IPS-15b (cell line): ENCODE measurements at regions not wholly inside any gene's neighbourhood (a gene's known extent, or its start where the extent isn't known, plus 50 kb on each side); places are given as distances from the start of the nearest gene placed in this dataset.

Experiments
- H3K27me3 ChIP-seq: one replicate; pipeline ENCODE4 v1.6.1; 2013; ENCODE audit warnings: low read length; ENCODE audit not compliant: control insufficient read depth, insufficient read depth
- H3K36me3 ChIP-seq: one replicate; pipeline ENCODE4 v1.6.1; 2013; ENCODE audit warnings: low read length; ENCODE audit not compliant: control insufficient read depth, insufficient read depth
- H3K4me1 ChIP-seq: one replicate; pipeline ENCODE4 v1.6.1; 2013; ENCODE audit warnings: mild to moderate bottlenecking, low read length; ENCODE audit not compliant: control insufficient read depth, insufficient read depth
- H3K4me3 ChIP-seq: one replicate; pipeline ENCODE4 v1.5.1; 2013; ENCODE audit warnings: low read depth, low read length
- H3K9ac ChIP-seq: one replicate; pipeline ENCODE4 v1.6.1; 2013; ENCODE audit warnings: low read depth, mild to moderate bottlenecking, low read length
- H3K9me3 ChIP-seq: one replicate; pipeline ENCODE4 v1.6.1; 2013; ENCODE audit warnings: mild to moderate bottlenecking, low read length; ENCODE audit not compliant: control insufficient read depth, insufficient read depth

- Histone ChIP-seq H3K9me3 (no peaks in the 10 kb centered on the region), H3K9ac (no peak overlapping the region), H3K36me3 (no peaks in the 10 kb centered on the region), H3K4me3 (no peak overlapping the region), H3K27me3 (no peaks in the 10 kb centered on the region), H3K4me1 (peaks cover 3% of the 10 kb centered on the region)
Observed at GRCh38 chr15:81950841-81951414, 94.9 kb downstream of the MEX3B start.

GRCh38 chr15:81948751-81949150 is 97.1 kb downstream of the MEX3B start:
- Histone ChIP-seq H3K9me3 (no peaks in the 10 kb centered on the region), H3K4me1 (peaks cover 3% of the 10 kb centered on the region), H3K4me3 (no peak overlapping the region), H3K36me3 (no peaks in the 10 kb centered on the region), H3K9ac (no peak overlapping the region), H3K27me3 (no peaks in the 10 kb centered on the region)

- Histone ChIP-seq H3K9ac (no peak overlapping the region), H3K9me3 (no peaks in the 10 kb centered on the region), H3K4me3 (no peak overlapping the region), H3K36me3 (no peaks in the 10 kb centered on the region), H3K27me3 (no peaks in the 10 kb centered on the region), H3K4me1 (peaks cover 3% of the 10 kb centered on the region)
Observed at GRCh38 chr15:81948222-81948621, 97.6 kb downstream of the MEX3B start.

- no peak overlapping the region for H3K4me3 ChIP-seq
- no peaks in the 10 kb centered on the region for H3K9me3 ChIP-seq
- H3K36me3 ChIP-seq: no peaks in the 10 kb centered on the region
- no peak overlapping the region for H3K9ac ChIP-seq
- peaks cover 3% of the 10 kb centered on the region for H3K4me1 ChIP-seq
- H3K27me3 ChIP-seq: no peaks in the 10 kb centered on the region
Observed at GRCh38 chr15:81947548-81947947, 98.3 kb downstream of the MEX3B start.

- Histone ChIP-seq H3K4me1 (no peaks in the 10 kb centered on the region), H3K9me3 (no peaks in the 10 kb centered on the region), H3K9ac (no peak overlapping the region), H3K27me3 (no peaks in the 10 kb centered on the region), H3K36me3 (no peaks in the 10 kb centered on the region), H3K4me3 (no peak overlapping the region)
Observed at GRCh38 chr15:81945014-81945615, 100.7 kb downstream of the MEX3B start.

GRCh38 chr15:81942655-81943195 is 103.1 kb downstream of the MEX3B start:
- Histone ChIP-seq H3K9ac (no peak overlapping the region), H3K9me3 (no peaks in the 10 kb centered on the region), H3K36me3 (no peaks in the 10 kb centered on the region), H3K4me1 (no peaks in the 10 kb centered on the region), H3K4me3 (no peak overlapping the region), H3K27me3 (no peaks in the 10 kb centered on the region)

- no peaks in the 10 kb centered on the region for H3K9me3 ChIP-seq
- no peaks in the 10 kb centered on the region for H3K36me3 ChIP-seq
- no peaks in the 10 kb centered on the region for H3K4me1 ChIP-seq
- H3K27me3 ChIP-seq: no peaks in the 10 kb centered on the region
- no peak overlapping the region for H3K9ac ChIP-seq
- no peak overlapping the region for H3K4me3 ChIP-seq
Observed at GRCh38 chr15:81942157-81942556, 103.7 kb downstream of the MEX3B start.

GRCh38 chr15:81941479-81941878 is 104.3 kb downstream of the MEX3B start:
- no peaks in the 10 kb centered on the region for H3K9me3 ChIP-seq
- no peaks in the 10 kb centered on the region for H3K27me3 ChIP-seq
- no peak overlapping the region for H3K9ac ChIP-seq
- no peaks in the 10 kb centered on the region for H3K4me1 ChIP-seq
- no peak overlapping the region for H3K4me3 ChIP-seq
- no peaks in the 10 kb centered on the region for H3K36me3 ChIP-seq

- no peaks in the 10 kb centered on the region for H3K9me3 ChIP-seq
- no peak overlapping the region for H3K9ac ChIP-seq
- no peaks in the 10 kb centered on the region for H3K36me3 ChIP-seq
- H3K4me3 ChIP-seq: no peak overlapping the region
- no peaks in the 10 kb centered on the region for H3K27me3 ChIP-seq
- no peaks in the 10 kb centered on the region for H3K4me1 ChIP-seq
Observed at GRCh38 chr15:81940467-81941451, 105.1 kb downstream of the MEX3B start.

GRCh38 chr15:81939604-81940440 is 106.0 kb downstream of the MEX3B start:
- H3K27me3 ChIP-seq: no peaks in the 10 kb centered on the region
- H3K36me3 ChIP-seq: no peaks in the 10 kb centered on the region
- H3K9me3 ChIP-seq: no peaks in the 10 kb centered on the region
- no peak overlapping the region for H3K4me3 ChIP-seq
- no peak overlapping the region for H3K9ac ChIP-seq
- no peaks in the 10 kb centered on the region for H3K4me1 ChIP-seq

- no peaks in the 10 kb centered on the region for H3K9me3 ChIP-seq
- no peaks in the 10 kb centered on the region for H3K36me3 ChIP-seq
- H3K4me1 ChIP-seq: no peaks in the 10 kb centered on the region
- no peak overlapping the region for H3K4me3 ChIP-seq
- H3K27me3 ChIP-seq: no peaks in the 10 kb centered on the region
- H3K9ac ChIP-seq: no peak overlapping the region
Observed at GRCh38 chr15:81937189-81937588, 108.6 kb downstream of the MEX3B start.
